Stimulated activated CD4-positive, alpha-beta T cell treated with anti-CD3 and anti-CD28 coated beads, TNF-alpha, amount 100 ng/mL, for 1 hour (primary cell): ENCODE measurements at regions not wholly inside any gene's neighbourhood (a gene's known extent, or its start where the extent isn't known, plus 50 kb on each side); places are given as distances from the start of the nearest gene placed in this dataset.
"Not testable (repeated sequence)": the region's sequence is repeated elsewhere in the genome, so short reads cannot be mapped to it uniquely, and the experiment has no call there.

Experiments used
- DNase-seq, 3 donors: peaks; one replicate each; pipeline ENCODE4 v3.0.0-alpha.2; 2020; ENCODE audit warnings: low read depth in 3 of 3, low spot score in 1 of 3

DNA sequence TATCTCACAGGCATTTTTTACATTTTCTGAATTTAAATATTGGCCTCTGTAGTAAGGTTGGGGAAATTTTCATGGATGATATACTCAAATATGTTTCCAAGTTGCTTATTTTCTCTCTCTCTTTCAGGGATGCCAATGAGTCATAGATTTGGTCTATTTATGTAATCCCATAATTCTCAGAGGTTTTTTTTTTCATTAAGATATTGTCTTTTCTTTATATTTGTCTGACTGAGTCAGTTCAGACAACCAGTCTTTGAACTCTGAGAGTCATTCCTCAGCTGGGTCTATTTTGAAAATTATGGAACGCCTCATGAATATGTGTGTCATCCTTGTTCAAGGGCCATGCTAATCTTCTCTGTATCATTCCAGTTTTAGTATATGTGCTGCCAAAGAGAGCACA lies 223.2 kb downstream of the PCSK1 start:
- no peak for DNase-seq

DNA sequence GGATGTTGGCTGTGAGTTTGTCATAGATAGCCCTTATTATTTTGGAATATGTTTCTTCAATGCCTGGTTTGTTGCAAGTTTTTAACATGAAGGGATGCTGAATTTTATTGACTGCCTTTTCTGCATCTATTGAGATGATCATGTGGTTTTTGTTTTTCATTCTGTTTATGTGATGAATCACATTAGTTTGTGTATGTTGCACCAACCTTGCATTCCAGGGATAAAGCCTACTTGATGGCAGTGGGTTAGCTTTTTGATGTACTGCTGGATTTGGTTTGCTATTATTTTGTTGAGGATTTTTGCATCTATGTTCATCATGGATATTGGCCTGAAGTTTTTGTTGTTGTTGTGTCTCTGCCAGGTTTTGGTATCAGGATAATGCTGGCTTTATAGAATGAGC lies 225.6 kb downstream of the PCSK1 start:
- DNase-seq: no peak

DNA sequence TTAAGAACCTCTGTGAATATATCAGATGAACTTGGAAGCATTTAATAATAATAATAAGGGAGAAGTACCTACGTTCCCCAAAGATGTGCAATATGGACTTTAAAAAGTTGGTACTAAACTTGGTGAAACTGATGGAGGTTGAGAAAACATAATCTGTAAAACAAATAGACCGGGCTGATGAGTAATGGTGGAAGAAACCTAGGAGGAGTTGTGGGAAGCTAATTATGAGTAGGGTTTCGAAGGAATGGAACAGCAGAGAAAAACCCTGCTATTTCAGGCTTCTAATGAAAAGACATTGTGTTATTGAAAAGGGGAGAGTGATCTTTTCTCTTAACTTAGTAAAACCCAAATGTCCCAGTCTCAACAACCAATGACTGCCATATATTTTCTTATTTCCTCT lies 229.3 kb downstream of the PCSK1 start:
- DNase-seq: no peak

DNA sequence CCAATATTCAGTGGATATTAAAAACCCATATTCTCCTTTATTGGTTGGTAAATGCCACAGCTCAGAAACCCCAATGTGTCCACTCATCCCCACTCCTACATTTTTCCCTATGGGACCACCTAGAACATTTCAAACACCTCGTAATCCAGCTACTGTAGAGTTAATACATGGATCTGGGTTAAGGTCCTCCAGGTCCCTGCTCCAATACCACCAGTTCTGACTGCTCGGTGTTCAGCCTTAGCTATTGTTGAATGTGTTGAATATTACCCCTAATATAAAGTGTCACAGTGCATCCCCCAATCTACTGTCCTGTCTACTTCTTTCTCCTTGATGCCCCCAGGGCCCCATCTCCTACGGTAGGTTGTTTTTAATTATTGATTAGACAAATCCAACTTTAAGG lies 231.5 kb downstream of the PCSK1 start:
- DNase-seq: no peak

DNA sequence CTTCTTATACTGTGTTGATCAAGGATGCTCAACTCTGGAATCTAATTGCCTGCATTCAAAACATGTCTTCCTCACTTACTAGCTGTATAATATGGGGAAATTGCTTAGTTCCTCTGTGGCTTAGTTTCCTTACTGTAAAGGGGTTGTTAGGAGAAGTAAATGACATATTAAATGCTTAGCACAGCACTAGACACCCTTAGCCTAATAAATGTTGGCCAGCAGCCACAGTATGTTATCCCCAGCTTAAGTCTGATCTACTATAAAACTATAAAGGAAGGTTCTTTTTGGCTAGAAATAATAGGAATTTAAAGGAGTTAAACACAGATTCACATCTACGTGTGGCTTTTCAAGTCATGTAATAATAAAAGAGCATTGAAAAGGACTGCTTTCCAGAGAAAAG lies 232.4 kb downstream of the PCSK1 start:
- DNase-seq: no peak

DNA sequence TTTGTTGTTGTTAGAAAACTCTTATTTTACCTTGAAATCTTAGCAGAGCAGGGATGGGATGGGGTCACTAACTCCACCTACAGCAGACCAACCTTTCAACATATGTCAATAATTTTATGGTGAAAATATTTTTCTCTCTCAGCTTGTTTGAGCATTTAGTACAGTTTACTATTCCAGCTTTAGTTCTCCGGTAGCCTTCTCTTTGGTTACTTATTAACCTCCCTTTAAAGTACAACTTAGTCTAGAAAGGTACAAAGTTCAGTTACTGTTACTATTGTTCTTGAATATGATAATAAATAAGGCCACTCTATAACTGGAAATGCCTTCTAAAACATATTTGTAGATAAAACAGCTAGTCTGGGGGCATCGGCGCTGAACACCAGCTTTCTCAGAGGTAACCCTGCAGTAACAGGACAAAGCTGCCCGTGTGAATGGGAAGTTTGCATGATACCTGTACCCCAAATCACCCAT lies 233.3 kb downstream of the PCSK1 start:
- DNase-seq: no peak

DNA sequence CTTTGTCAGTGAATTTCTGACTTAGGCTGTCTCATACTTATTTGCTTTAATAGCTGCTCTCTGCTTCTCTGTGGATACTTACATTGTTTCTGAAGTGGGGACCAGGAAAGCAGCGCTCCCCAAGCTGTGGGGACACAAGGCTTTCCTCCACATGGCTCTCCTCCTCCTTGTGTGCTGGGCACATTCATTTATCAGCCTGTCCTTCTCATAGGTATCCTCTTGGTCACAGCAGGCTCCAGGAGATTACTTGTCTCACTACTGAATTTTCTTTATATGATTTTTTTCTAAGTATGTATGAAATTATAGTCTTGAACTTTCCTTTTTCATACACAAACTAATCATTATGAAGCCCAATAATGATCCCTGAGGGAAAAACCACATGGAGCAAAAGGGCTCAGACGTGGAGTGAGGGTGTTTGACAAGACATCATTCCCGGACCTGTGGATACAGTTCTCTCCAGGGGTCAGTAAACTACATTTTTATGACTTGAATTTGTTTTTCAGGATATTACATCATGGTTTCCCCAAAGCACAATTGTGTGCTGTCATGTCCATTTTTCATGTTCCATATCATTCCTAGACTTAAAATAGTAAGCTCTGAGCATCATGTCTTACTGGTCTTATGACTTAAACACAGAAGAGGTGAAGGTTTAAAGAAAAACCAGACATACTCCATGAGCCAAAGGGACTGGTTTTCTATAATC lies 234.5 kb downstream of the PCSK1 start:
- DNase-seq: no peak

DNA sequence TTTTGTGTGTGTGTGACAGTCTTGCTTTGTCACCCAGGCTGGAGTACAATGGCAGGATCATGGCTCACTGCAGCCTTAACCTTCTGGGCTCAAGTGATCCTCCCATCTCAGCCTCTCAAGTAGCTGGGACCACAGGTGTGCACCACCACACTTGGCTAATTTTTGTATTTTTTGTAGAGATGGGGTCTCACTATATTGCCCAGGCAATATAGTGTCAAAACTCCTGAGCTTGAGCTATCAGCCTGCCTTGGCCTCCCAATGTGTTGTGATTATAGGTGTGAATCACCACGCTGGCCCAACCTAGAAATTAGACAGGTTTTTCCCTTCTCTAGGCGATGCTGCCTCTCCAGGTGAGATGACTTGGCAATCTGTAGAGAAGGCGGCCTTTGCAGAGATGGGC lies 235.3 kb downstream of the PCSK1 start:
- not testable (repeated sequence) for DNase-seq

DNA sequence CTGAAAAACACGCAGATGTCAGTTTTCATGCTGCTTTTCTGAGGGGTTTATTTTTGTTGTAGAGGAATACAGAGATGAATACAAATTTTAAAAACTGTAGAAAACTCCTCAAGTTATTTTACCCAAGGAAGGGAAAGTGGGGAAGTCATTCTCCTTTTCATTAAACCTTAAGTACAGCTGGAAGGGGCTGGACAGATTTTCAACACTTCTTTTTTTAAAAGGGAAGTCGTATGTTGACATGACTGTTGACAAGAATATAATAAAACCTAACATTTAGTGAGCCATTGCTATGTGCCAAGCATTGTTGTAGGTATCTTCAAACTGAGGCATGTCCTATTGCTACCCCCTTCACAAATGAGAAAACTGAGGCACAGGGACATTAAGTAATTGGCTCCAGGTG lies 235.7 kb upstream of the ELL2 start:
- no peak for DNase-seq

DNA sequence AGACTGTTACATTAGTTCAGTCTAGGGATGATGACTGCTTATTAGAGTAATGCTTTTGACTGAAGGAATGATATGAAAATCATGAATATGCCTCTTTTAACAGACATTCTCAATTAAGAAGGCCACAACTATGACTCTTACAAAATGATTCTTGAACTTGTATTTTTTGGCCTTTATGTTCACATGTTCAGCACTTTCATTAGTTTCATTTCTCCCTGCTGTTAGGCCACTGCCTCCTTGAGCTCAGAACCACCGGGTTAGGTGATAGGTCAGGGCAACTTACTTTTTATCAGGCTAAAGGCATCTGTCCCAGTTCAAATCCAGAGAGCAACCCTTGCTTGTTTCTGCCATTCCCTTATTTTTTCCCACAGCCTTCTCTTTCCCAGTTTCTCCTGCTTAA lies 235.2 kb upstream of the ELL2 start:
- no peak for DNase-seq

DNA sequence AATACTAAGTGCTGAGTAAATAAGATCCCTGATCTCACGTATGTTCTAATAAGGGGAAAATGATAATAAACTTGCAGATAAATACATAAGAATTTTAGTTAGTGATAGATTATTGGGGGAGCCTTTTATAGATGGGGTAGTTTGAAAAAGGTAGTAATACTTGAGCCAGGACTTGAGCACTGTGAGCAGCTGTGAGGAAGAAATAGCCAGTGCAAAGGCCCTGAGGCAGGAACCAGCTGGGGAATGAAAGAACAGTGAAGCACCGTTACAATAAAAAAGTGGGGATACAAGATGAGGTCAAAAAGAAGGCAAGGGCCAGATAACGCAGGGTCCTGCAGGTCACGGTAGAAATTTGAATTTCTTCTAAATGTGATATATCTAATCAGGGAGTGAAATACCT lies 234.8 kb upstream of the ELL2 start:
- no peak for DNase-seq

DNA sequence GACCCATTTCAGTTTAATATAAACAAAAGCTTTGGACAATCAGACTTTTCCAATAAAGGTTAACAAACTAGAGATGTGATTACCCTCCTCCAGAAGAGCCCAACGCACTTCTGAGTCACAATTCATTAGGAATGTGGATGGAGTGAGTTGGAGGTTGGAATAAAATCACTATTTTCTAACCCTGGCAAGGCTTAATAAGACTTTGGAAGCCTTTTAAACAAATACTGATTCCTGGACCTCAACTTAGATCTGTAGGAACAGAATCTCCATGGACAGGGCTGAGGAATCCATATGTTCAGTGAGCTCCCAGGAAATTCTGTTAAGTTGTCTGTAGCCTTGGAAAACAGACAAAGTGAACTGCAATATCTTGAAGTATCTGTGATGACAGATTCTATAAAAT lies 233.5 kb upstream of the ELL2 start:
- no peak for DNase-seq

DNA sequence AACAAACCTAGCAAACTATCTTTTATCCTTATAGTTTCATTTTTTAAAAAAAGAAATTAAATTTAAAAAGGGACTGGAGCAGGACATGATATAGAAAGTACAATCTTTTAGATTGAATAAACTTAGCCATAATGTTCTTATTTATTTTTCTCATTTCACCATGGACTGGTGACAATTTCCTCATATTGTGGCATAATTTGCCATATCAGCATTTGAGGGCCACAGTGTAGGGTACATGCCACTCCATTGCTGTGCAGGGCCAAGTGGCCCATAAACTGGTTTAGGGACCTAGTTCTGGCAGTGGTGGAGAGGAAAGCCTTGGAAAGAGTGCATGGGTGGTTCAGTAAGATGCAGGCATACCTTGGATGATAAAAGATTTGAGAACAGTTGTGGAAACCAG lies 232.9 kb upstream of the ELL2 start:
- DNase-seq: no peak

DNA sequence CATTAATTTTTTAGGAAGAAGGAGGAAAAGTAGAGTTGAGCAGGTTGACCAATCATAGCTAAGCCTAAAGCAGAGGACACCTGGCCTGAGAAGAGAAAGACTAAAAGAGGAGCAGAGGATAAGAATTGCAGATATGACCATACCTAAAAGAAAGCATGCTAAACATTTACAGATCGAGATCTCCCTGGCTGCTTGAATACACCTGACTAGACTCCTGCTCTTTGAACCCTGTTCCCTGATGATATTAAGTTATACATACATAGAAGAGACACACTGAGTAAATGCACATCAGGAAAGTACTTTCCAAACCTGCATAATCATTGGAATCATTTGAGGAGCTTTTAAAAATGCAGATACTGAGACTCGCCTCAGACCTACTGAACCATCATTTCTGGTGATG lies 232.3 kb upstream of the ELL2 start:
- no peak for DNase-seq

DNA sequence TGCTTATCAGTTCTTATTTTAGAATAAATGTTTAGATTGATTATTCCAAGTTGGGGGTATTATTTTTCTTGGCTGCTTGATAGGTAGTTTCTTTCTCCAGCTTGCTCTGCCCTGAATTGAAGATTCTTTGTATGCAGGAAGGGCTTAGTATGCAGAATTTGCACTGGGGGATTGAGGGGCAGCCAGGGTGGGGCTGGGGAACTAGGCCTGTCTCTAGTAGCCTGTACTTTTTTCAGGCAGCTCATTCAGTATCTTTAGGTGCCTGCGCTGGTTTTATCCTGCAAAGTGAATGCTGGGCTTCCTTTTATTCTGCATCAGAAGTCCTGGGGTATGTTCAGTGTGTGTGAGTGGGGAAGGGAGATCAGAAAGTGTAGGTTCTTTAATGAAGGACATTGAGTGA lies 228.3 kb upstream of the ELL2 start:
- DNase-seq: no peak

DNA sequence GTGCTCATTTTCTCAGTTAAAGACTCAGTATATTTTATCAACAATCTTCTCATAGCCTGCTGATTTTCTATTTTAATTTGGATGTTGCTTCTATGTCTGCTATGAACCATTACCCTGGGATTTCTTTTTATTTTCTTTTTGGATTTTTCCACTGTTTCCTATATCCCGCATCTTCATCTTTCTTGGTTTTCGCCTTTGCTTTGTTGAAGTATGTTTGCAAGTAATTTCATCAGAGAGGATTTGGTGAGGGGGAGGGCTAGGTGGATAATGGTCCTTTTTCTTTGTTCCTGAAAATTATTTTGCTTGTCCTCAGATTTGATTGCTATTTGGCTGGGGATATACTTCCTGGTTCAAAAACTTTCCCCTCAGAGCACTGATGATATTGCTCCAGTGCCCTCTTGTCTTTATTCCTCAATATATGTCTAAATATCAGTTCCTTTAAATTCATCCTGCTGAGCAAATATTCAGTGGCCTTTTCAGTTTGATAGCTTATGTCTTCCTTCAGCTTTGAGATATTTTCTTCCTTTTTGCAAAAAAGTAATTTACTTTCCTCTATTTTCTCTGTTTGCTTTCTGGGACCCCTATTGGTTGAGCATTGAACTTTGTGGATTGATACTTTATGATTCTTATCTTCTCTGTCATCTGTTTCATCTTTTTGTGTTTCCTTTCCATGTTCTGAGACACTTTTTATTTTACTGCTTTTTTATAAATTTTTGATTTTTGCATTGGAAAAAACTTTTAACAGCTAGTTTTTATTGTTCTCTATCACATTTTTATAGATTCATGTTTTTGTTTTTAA lies 227.6 kb upstream of the ELL2 start:
- no peak for DNase-seq

DNA sequence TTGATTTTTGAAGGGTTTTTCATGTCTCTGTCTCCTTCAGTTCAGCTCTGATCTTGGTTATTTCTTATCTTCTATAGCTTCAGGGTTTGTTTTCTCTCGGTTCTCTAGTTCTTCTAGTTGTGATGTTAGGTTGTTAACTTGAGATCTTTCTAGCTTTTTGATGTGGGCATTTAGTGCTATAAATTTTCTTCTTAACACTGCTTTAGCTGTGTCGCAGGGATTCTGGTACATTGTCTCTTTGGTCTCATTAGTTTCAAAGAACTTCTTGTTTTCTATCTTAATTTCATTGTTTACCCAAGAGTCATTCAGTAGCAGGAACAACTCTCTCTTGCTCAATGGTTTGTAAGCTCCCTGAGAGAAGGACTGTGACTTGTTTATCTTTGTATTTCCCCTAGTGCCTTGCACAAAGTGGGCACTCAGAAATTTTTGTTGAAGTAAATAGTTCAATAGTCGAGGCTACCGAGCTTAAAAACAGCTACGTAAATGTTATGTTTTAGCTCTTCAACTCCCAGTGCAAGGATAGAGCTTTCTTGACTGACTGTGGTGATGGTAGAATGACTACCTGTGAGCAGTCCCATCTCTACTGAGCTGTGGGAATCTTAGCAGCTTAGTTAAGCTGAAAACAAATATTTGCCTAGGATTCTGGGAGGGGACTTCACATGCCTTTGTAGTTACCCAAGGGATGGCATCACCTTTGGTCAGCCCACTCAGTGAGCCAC lies 225.8 kb upstream of the ELL2 start:
- DNase-seq: no peak

DNA sequence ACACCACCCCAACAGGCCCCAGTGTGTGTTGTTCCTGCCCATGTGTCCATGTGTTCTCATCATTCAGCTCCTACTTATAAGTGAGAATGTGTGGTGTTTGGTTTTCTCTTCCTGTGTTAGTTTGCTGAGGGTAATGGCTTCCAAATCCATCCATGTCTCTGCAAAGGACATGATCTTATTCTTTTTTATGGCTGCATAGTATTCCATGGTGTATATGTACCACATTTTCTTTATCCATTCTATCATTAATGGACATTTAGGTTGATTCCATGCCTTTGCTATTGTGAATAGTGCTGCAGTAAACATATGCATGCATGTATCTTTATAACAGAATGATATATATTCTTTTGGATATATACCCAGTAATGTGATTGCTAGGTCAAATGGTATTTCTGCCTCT lies 222.9 kb upstream of the ELL2 start:
- not testable (repeated sequence) for DNase-seq

DNA sequence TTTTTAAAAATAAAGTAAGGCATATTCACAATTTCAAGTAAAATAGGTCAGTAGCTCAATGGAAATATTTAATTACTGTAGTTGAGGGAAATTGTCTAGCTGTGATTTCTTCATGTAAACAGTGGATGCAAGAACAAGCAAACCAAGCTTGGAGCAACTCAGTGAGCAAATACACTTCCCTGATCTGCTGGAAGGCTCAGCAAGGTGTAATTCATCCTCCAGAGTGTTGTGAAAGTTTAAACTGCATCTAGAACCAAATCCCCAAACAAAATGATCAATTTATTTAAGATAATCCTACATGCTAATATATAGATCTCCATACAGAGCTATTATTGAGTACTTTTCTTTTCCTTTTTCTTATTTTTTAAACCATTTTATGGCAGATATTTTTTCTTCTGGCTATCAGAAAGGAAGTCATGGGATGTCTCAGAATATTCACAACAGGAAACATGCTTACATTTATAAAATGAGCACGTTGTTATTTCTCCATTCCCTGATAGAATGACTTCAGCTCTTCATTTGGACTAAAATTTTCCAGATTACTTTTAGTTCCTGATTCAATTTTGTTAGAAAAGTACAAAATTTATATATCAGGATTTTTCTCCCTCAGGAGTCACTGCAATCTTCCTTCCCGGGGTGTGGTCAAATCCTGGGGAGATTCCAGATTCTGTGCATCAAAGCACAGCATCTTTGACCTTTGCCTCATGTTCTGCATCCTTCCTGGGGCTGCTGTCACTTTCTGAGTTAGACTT lies 219.2 kb upstream of the ELL2 start:
- DNase-seq: no peak

DNA sequence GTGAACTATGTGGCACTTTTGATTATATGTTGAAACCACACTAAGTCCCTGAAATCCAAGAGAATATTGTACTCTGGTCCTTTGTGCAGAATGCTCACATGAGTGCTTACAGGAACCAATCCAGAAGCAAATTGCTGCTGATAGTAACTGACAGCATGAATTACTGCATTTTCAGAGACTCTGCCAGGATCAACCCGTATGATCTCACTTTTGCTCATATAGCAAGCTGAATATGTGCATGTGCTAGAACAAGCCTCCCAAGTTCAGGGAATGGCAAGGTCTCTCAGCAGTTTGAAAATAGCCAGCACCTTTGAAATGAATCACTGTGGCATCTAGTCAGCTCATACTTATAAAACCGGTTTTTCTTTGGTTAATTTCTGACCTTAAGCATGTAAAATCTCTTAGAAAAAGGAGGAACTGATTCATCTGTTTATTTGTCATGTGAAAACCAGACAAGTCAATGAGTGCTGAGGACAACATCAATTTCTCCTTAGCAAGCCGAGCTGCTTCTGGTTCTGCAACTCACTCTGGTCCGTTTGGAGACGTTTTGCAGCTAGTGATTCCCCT lies 215.7 kb upstream of the ELL2 start:
- no peak for DNase-seq

DNA sequence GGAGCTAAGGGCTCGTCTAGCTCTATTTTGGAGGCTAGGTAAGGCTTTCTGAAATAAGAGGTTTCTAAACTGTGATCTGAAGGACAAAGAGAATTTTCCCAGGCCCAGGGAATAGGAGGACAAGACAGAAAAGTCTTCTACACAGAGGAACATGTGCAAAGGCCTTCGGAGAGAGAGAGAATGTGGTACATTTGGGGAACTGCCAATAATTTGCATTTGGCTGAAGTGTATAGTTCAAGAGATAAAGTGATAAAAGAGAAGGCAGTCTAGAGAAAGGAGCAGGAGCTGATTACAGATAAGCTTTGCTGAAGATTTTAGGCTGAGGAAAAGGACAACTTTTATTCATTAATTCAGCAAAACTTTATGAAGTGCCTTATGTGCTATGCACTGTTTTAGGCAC lies 214.4 kb upstream of the ELL2 start:
- no peak for DNase-seq
